Ishikawa (cell line): ENCODE measurements at regions not wholly inside any gene's neighbourhood (a gene's known extent, or its start where the extent isn't known, plus 50 kb on each side); places are given as distances from the start of the nearest gene placed in this dataset.

Source experiments
- REST ChIP-seq: IDR thresholded peaks from 2 replicates; pipeline ENCODE4 v1.6.1; 2012; ENCODE audit warnings: low read depth, mild to moderate bottlenecking
- USF1 ChIP-seq: IDR thresholded peaks from 2 replicates; pipeline ENCODE4 v1.6.1; 2012
- ZBTB7A ChIP-seq: IDR thresholded peaks from 2 replicates; pipeline ENCODE4 v1.6.1; 2012; ENCODE audit warnings: low read depth

GRCh38 chr20:4413314-4414049, 164.4 kb upstream of the ADRA1D start:
- TF ChIP-seq USF1 (no peak), ZBTB7A (no peak), REST (no peak)
